Astrocyte of the spinal cord (primary cell): ENCODE measurements at regions not wholly inside any gene's neighbourhood (a gene's known extent, or its start where the extent isn't known, plus 50 kb on each side); places are given as distances from the start of the nearest gene placed in this dataset.

Experiments
- DNase-seq: peaks from one replicate; pipeline ENCODE4 v3.0.0; 2011; ENCODE audit warnings: low read depth, low spot score
- H3K4me3 ChIP-seq: 2 replicates; pipeline ENCODE4 v1.5.1; 2011; ENCODE audit warnings: low read depth, mild to moderate bottlenecking, low read length, moderate library complexity
- in situ Hi-C: cut with HindIII; loops from 2 replicates; pipeline ENCODE4 v1.10.0; 2017; ENCODE audit warnings: low sequenced_read_pairs
- TF ChIP-seq, protein P1 (sequence below): IDR thresholded peaks from 2 replicates; pipeline ENCODE4 v1.5.1; 2012; ENCODE audit warnings: low read depth, mild to moderate bottlenecking, low read length, inconsistent platforms

DNA sequence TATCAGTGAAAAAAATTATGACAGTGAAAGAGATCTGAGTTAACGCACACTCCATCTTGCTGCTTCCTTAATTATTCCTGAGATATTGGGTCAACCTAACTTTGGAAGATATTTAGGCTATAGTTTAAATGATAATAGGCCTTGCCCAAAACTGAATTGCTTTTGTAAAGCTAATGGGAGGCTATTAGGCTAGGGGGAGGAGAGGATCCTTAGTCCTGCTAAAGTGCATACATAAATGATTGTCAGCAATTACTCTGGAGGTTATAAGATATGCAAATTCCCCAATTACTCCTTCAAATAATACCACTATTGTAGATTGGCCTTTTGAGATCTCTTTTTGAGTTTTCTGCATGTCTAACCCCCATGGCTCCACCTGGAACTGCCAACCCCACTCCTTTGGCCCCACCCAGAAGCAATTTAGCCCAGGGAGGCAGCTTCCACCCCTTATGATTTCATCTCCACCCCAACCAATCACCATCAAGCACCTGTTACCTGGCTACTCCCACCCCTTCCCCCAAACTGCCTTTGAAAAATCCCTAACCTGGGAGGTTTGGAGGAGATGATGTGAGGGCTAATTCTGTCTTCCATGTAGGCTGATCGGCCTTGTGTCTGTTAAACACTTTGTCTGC is 509.3 kb upstream of the TGFBR2 start:
- no peak overlapping the region for H3K4me3 ChIP-seq
- in situ Hi-C loops: no loop called here
- TF ChIP-seq, protein P1, sequence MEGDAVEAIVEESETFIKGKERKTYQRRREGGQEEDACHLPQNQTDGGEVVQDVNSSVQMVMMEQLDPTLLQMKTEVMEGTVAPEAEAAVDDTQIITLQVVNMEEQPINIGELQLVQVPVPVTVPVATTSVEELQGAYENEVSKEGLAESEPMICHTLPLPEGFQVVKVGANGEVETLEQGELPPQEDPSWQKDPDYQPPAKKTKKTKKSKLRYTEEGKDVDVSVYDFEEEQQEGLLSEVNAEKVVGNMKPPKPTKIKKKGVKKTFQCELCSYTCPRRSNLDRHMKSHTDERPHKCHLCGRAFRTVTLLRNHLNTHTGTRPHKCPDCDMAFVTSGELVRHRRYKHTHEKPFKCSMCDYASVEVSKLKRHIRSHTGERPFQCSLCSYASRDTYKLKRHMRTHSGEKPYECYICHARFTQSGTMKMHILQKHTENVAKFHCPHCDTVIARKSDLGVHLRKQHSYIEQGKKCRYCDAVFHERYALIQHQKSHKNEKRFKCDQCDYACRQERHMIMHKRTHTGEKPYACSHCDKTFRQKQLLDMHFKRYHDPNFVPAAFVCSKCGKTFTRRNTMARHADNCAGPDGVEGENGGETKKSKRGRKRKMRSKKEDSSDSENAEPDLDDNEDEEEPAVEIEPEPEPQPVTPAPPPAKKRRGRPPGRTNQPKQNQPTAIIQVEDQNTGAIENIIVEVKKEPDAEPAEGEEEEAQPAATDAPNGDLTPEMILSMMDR: no peak
- no peak for DNase-seq

DNA sequence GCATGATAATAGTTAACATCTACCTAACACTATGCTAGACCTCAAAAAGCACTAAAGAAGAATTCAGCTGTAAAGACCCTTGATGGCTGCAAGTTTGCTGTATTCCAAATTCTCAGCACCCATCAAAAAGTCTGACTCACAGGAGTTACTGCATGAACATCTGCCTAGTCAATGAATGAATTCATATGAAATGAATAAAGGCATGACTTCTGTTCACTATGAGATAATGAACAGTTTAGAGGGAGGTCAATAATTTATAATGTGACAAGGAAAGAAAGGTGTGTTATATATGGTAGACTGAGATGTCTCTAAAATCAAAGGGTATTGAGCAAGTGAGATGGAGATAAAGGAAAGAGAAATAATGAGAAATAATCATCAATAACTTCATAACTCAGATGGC is 508.2 kb upstream of the TGFBR2 start:
- TF ChIP-seq, protein P1: no peak
- no peak overlapping the region for H3K4me3 ChIP-seq
- DNase-seq: peak; percentile 25
- in situ Hi-C loops: no loop called here

DNA sequence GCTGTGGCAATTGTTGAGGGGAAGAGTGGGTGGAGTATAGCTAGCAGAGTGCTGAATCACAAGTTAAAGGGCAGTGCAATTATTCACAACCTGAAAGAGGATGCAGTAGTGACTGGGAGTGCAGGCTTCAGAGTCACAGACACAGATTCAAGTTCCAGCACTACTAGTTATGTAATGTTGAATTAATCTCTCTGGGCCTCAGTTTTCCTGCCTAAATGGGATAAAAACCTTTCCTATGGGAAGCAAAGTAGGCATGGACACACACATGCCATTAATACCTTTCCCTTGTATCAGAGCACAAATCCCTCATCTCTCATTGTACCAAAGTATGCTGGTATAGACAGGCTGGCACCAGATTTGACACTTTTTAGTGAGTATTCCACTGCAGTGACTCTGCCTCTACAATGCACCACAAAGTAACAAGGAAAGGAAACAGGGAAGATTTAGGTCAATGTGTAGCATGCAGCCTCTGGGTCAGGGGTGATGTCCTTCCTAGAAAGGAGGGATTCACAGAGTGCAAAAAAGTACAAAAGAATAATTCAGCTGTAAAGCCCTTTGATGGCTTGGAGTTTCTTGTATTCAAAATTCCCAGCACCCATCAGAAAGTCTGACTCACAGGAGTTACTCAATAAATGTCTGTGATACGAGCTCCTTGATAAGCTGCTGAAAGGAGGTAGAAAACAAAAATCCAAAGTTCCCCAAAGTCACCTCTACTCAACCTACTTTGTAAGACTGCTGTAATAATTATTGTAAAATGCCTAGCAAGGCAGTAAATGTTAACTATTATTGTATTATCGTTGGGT is 507.5 kb upstream of the TGFBR2 start:
- H3K4me3 ChIP-seq: no peak overlapping the region
- peak; percentile 21 for DNase-seq
- in situ Hi-C loops: no loop called here
- TF ChIP-seq, protein P1: no peak

GRCh38 chr3:30102356-30102755 is 504.0 kb upstream of the TGFBR2 start:
- in situ Hi-C loops: no loop called here
- DNase-seq: no peak

DNA sequence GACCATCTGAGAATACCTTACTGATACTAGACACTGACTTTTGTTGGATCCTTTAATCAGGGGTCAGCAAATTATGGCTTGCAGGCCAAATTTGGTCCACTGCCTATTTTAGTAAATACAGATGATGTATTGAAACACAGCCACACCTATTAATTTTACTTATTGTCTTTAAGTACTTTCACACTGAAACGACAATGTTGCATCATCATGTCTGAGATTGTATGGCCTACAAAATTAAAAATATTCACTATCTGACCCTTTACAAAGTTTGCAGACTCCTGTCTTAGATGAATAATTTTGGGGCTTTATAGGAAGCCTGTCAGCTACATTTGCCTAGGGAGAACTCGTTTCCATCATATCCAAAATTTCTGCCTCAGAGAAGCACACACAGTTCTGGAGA is 503.2 kb upstream of the TGFBR2 start:
- DNase-seq: no peak
- TF ChIP-seq, protein P1: no peak
- H3K4me3 ChIP-seq: no peak overlapping the region
- in situ Hi-C loops: no loop called here

More at GRCh38 chr3:30102356-30102755, 504.0 kb upstream of the TGFBR2 start:
- H3K4me3 ChIP-seq: no peak overlapping the region
- TF ChIP-seq, protein P1: no peak

GRCh38 chr3:30107531-30107930 is 498.9 kb upstream of the TGFBR2 start:
- no peak for DNase-seq
- no peak overlapping the region for H3K4me3 ChIP-seq
- TF ChIP-seq, protein P1: no peak
- in situ Hi-C loops: no loop called here
